Epithelial cell of prostate (primary cell): ENCODE measurements at regions not wholly inside any gene's neighbourhood (a gene's known extent, or its start where the extent isn't known, plus 50 kb on each side); places are given as distances from the start of the nearest gene placed in this dataset.
"Not testable (repeated sequence)": the region's sequence is repeated elsewhere in the genome, so short reads cannot be mapped to it uniquely, and the experiment has no call there.

Experiments
- DNase-seq: peaks from one replicate; pipeline ENCODE4 v3.0.0-alpha.2; 2011; ENCODE audit warnings: low read depth, low spot score
- H3K27ac ChIP-seq: fragments of 450-650 bp; 2 replicates; pipeline ENCODE4 v1.5.1; 2017; ENCODE audit warnings: mild to moderate bottlenecking

DNA sequence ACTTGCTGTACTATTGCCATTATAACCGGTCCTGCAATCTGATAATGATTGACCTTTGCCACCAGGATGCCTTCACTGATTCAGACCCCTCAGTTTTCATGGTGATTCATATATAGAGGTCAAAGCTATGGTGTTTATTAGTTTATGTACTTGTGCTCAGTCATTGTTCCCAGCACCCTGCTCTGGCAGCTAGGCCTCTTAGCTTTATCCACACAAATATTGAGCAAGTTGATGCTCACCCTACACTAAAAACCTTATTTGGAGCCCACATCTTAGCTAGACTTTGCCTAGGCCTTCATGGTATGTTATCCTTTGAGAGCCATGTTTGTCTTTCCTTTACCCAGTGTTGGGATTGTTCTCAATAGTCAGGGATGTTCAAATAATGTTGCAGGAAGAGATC is 679.0 kb downstream of the SPATA31A6 start:
- H3K27ac ChIP-seq, DNase-seq: not testable (repeated sequence)
